A549 (cell line): ENCODE measurements at regions not wholly inside any gene's neighbourhood (a gene's known extent, or its start where the extent isn't known, plus 50 kb on each side); places are given as distances from the start of the nearest gene placed in this dataset.

Experiments used
- CHD2 ChIP-seq: fragments of 150-350 bp; IDR thresholded peaks from 2 replicates; pipeline ENCODE4 v1.6.1; 2014; ENCODE audit warnings: low read length; ENCODE audit not compliant: partially characterized antibody
- CTCF ChIP-seq: fragments of >200 bp; sonication (Bioruptor Twin); formaldehyde crosslinking; IDR thresholded peaks from 3 replicates; pipeline ENCODE4 v1.5.1; 2016
- FOSL2 ChIP-seq, 2 experiments: fragments of 450-650 bp in 1 of 2; fragments of >200 bp in 1 of 2; sonication (Bioruptor Twin) in 1 of 2; formaldehyde crosslinking; IDR thresholded peaks; 2 replicates each; pipeline versions ENCODE4 v1.5.0 to v1.6.1; 2016 to 2020; ENCODE audit warnings: mild to moderate bottlenecking in 1 of 2, moderate library complexity in 1 of 2
- MAFK ChIP-seq: fragments of 450-650 bp; IDR thresholded peaks from 2 replicates; pipeline ENCODE4 v1.6.1; 2014; ENCODE audit not compliant: partially characterized antibody
- POLR2AphosphoS2 ChIP-seq: conservative IDR thresholded peaks from 2 replicates; pipeline ENCODE4 v1.6.1; 2012; ENCODE audit warnings: low read length, improper control_type of control experiment, inconsistent platforms
- USF2 ChIP-seq: fragments of 450-650 bp; IDR thresholded peaks from 2 replicates; pipeline ENCODE4 v1.6.1; 2014; ENCODE audit warnings: antibody characterized with exemption
- TF ChIP-seq, protein P1 (sequence below): fragments of 200-600 bp; sonication (generic); IDR thresholded peaks from 2 replicates; pipeline ENCODE4 v1.6.1; 2016; ENCODE audit warnings: antibody characterized with exemption, mild to moderate bottlenecking, moderate library complexity

GRCh38 chr14:100004392-100004791, 60.8 kb upstream of the EVL start:
- TF ChIP-seq USF2 (no peak), CHD2 (no peak), CTCF (no peak), FOSL2 (IDR thresholded peaks at IDR 0.05) (no peak), FOSL2 (CRISPR knock-in tag; IDR thresholded peaks at IDR 0.05) (no peak), POLR2AphosphoS2 (no peak), MAFK (no peak)
- TF ChIP-seq, protein P1, sequence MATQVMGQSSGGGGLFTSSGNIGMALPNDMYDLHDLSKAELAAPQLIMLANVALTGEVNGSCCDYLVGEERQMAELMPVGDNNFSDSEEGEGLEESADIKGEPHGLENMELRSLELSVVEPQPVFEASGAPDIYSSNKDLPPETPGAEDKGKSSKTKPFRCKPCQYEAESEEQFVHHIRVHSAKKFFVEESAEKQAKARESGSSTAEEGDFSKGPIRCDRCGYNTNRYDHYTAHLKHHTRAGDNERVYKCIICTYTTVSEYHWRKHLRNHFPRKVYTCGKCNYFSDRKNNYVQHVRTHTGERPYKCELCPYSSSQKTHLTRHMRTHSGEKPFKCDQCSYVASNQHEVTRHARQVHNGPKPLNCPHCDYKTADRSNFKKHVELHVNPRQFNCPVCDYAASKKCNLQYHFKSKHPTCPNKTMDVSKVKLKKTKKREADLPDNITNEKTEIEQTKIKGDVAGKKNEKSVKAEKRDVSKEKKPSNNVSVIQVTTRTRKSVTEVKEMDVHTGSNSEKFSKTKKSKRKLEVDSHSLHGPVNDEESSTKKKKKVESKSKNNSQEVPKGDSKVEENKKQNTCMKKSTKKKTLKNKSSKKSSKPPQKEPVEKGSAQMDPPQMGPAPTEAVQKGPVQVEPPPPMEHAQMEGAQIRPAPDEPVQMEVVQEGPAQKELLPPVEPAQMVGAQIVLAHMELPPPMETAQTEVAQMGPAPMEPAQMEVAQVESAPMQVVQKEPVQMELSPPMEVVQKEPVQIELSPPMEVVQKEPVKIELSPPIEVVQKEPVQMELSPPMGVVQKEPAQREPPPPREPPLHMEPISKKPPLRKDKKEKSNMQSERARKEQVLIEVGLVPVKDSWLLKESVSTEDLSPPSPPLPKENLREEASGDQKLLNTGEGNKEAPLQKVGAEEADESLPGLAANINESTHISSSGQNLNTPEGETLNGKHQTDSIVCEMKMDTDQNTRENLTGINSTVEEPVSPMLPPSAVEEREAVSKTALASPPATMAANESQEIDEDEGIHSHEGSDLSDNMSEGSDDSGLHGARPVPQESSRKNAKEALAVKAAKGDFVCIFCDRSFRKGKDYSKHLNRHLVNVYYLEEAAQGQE, result no peak
